ENCODE measurements at regions not wholly inside any gene's neighbourhood (a gene's known extent, or its start where the extent isn't known, plus 50 kb on each side); places are given as distances from the start of the nearest gene placed in this dataset.
"Not testable (repeated sequence)": the region's sequence is repeated elsewhere in the genome, so short reads cannot be mapped to it uniquely, and the experiment has no call there.

DNA sequence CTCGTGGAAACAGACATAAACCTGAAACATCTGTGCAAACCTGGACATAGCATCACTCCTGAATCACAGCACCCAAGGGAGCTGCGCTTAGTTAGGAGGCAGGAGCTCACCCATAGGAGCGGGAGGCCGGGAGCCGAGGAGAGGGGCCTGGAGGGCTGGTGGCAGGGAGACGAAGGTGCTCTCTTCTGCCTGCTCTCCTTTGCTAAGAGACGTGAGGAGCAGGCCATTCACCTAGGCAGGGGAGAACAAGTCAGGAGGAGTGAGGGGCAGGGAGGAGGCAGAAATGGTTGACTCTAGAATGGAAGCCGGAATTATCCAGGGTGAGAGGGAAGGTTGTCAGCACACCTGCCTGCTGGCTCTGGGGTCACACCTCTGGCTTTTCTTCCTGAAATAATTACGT is 398.4 kb upstream of the IRX2 start:
- Histone ChIP-seq H3K27me3 (replicated peaks) (no peaks in the 10 kb centered on the region), H3K27ac (no peak overlapping the region), H3K4me3 (ENCODE audit: low read depth, low read length) (no peak overlapping the region), H3K36me3 (replicated peaks) (no peaks in the 10 kb centered on the region)
- in situ Hi-C loops (cut with HindIII; ENCODE audit: low pct_ligation_motif_present, low sequenced_read_pairs), result no loop called here
- DNase-seq, result no peak
- TF ChIP-seq, protein P1, sequence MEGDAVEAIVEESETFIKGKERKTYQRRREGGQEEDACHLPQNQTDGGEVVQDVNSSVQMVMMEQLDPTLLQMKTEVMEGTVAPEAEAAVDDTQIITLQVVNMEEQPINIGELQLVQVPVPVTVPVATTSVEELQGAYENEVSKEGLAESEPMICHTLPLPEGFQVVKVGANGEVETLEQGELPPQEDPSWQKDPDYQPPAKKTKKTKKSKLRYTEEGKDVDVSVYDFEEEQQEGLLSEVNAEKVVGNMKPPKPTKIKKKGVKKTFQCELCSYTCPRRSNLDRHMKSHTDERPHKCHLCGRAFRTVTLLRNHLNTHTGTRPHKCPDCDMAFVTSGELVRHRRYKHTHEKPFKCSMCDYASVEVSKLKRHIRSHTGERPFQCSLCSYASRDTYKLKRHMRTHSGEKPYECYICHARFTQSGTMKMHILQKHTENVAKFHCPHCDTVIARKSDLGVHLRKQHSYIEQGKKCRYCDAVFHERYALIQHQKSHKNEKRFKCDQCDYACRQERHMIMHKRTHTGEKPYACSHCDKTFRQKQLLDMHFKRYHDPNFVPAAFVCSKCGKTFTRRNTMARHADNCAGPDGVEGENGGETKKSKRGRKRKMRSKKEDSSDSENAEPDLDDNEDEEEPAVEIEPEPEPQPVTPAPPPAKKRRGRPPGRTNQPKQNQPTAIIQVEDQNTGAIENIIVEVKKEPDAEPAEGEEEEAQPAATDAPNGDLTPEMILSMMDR (IDR thresholded peaks at IDR 0.05; ENCODE audit: low read depth, low read length, missing control alignments), result no peak

DNA sequence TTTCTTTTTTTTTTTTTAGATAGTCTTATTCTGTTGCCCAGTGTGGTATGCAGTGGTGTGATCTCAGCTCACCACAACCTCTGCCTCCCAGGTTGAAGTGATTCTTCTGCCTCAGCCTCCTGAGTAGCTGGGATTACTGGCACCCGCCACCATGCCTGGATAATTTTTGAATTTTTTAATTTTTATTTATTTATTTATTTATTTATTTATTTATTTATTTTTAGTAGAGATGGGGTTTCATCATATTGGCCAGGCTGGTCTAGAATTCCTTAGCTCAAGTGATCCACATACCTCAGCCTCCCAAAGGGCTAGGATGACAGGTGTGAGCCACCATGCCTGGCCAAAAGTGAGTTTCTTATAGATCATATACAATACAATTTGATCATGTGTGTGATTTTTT is 395.9 kb upstream of the IRX2 start:
- H3K36me3 ChIP-seq (replicated peaks); in situ Hi-C loops (cut with HindIII; ENCODE audit: low pct_ligation_motif_present, low sequenced_read_pairs); DNase-seq; H3K27me3 ChIP-seq (replicated peaks); H3K4me3 ChIP-seq (ENCODE audit: low read depth, low read length); H3K27ac ChIP-seq: not testable (repeated sequence)

DNA sequence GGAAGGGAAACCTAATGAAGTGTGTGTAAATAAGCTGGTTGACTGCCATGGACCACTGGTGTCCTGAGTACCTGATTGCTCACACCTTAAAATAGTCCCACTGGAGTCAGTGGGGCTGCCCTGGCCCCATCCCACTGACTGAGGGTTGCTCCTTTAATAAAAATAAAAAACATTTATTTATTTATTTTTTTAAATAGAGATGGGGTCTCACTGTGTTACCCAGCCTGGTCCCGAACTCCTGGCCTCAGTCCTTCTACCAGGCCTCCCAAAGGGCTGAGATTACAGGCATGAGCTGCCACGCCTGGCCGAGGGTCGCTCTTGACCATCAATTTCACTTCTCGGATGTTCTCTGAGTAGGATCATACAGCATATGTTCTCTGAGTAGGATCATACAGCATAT is 394.2 kb upstream of the IRX2 start:
- no peaks in the 10 kb centered on the region for H3K27me3 ChIP-seq (replicated peaks)
- in situ Hi-C loops (cut with HindIII; ENCODE audit: low pct_ligation_motif_present, low sequenced_read_pairs), result no loop called here
- DNase-seq, result no peak
- H3K27ac ChIP-seq, result no peak overlapping the region
- no peak overlapping the region for H3K4me3 ChIP-seq (ENCODE audit: low read depth, low read length)
- no peaks in the 10 kb centered on the region for H3K36me3 ChIP-seq (replicated peaks)
- TF ChIP-seq, protein P1 (IDR thresholded peaks at IDR 0.05; ENCODE audit: low read depth, low read length, missing control alignments), result no peak

DNA sequence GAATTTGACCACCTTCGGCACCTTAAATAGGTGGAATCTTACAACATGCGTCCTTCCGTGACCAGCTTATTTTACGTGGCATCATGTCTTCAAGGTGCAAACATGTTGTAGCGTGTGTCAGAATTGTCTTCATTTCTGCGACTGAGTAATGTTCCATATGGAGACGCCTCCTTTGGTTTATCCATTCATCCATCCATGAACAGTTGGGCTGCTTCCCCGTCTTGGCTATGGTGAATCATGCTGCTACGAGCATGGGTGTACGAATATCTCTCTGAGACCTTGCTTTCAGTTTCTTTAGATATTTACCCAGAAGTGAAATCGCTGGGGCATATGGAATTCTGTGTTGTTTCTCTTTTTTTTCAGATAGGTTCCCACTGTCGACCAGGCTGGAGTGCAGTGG is 391.9 kb upstream of the IRX2 start:
- in situ Hi-C loops (cut with HindIII; ENCODE audit: low pct_ligation_motif_present, low sequenced_read_pairs), result no loop called here
- Histone ChIP-seq H3K27me3 (replicated peaks) (no peaks in the 10 kb centered on the region), H3K27ac (no peak overlapping the region), H3K36me3 (replicated peaks) (no peaks in the 10 kb centered on the region), H3K4me3 (ENCODE audit: low read depth, low read length) (no peak overlapping the region)
- DNase-seq, result no peak
- TF ChIP-seq, protein P1 (IDR thresholded peaks at IDR 0.05; ENCODE audit: low read depth, low read length, missing control alignments), result no peak

DNA sequence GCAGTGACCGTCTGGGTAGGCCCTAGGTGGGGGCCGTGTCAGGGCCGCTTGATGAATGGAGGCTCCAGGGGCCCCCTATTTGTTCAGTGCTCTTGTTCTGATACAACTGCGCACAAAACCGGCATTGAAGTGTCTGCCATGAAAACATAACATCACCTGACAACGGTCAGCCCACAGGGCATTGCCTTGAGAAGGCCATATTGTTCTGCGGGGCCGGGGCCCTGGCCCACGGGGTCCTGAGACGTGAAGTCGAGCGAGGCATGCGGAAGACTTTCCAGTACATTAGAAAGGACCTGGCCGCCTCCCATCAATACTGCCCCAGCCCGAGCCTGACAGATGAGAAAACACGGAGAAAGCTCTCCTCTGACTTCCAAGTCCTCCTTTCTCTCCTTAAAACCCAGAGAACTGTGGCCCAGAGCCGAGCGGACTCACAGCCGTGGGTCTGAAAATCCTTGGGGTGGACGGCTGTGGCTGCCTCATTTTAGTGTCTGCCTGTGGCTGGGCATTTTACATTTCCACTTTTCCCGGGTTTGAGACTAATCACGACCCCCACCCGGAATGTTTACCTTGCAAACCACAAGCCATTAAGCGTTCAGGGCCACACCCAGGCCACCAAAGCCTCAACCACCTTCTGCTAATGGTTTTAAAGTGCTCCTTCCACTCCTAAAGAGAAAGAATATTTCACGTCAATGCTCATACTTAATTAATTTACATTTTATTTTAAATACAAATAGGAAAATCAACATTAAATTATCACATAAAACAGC is 391.0 kb upstream of the IRX2 start:
- H3K36me3 ChIP-seq (replicated peaks), result no peaks in the 10 kb centered on the region
- no peak overlapping the region for H3K4me3 ChIP-seq (ENCODE audit: low read depth, low read length)
- in situ Hi-C loops (cut with HindIII; ENCODE audit: low pct_ligation_motif_present, low sequenced_read_pairs), result no loop called here
- H3K27me3 ChIP-seq (replicated peaks), result no peaks in the 10 kb centered on the region
- TF ChIP-seq, protein P1 (IDR thresholded peaks at IDR 0.05; ENCODE audit: low read depth, low read length, missing control alignments), result no peak
- DNase-seq, result no peak
- H3K27ac ChIP-seq, result no peak overlapping the region

DNA sequence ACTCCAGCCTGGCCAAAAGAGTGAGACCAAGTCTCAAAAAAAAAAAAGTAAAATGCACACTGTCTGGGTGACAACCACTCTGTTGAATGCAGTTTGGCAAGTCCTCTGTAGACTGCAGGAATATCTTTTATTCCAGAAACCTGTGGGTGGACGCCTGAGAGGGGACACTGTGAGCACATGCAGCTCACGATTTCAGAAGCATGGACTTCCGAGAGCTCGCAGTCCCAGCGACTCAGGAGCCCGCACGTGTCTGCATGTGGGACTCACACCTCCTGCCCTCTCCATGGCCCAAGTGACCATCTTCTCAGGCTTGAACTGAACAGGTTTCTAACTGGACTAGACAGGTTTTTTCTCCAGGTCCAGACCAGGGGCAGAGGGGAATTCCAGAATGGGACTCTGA is 388.6 kb upstream of the IRX2 start:
- Histone ChIP-seq H3K4me3 (ENCODE audit: low read depth, low read length) (no peak overlapping the region), H3K27ac (no peak overlapping the region), H3K27me3 (replicated peaks) (no peaks in the 10 kb centered on the region), H3K36me3 (replicated peaks) (no peaks in the 10 kb centered on the region)
- in situ Hi-C loops (cut with HindIII; ENCODE audit: low pct_ligation_motif_present, low sequenced_read_pairs), result no loop called here
- DNase-seq, result no peak
- TF ChIP-seq, protein P1 (IDR thresholded peaks at IDR 0.05; ENCODE audit: low read depth, low read length, missing control alignments), result no peak
